Thyroid gland (tissue), 4 donors: ENCODE measurements at regions not wholly inside any gene's neighbourhood (a gene's known extent, or its start where the extent isn't known, plus 50 kb on each side); places are given as distances from the start of the nearest gene placed in this dataset.

ENCODE experiments used
- DNase-seq, 2 donors: peaks; one replicate each; pipeline ENCODE4 v3.0.0-alpha.2; 2019
- H3K27ac ChIP-seq, 3 donors: fragments of 200-600 bp; sonication (generic); 1 replicate in 2 of 3; 2 replicates in 1 of 3; pipeline ENCODE4 v1.5.1; 2016 to 2019; ENCODE audit warnings: mild to moderate bottlenecking in 1 of 3, moderate library complexity in 1 of 3
- H3K27me3 ChIP-seq: fragments of 200-600 bp; sonication (generic); one replicate; pipeline ENCODE4 v1.5.1; 2019
- H3K36me3 ChIP-seq, 2 donors: fragments of 200-600 bp; sonication (generic); one replicate each; pipeline ENCODE4 v1.5.1; 2016 to 2019
- H3K4me1 ChIP-seq, 2 donors: fragments of 200-600 bp; sonication (generic); one replicate each; pipeline ENCODE4 v1.5.1; 2017 to 2019
- H3K4me3 ChIP-seq, 3 donors: fragments of 200-600 bp; sonication (generic); replicated peaks in 1 of 3; 1 replicate in 2 of 3; 2 replicates in 1 of 3; pipeline ENCODE4 v1.5.1; 2016; ENCODE audit warnings: mild to moderate bottlenecking in 1 of 3
- H3K9me3 ChIP-seq: fragments of 200-600 bp; sonication (generic); one replicate; pipeline ENCODE4 v1.5.1; 2017
- POLR2A ChIP-seq, 2 donors: fragments of 450-650 bp; IDR thresholded peaks; one replicate each; pipeline ENCODE4 v1.6.1; 2017; ENCODE audit warnings: antibody characterized with exemption in 2 of 2, mild to moderate bottlenecking in 2 of 2, moderate library complexity in 1 of 2
- WGBS, 2 donors: methylation state at CpG; one replicate each; pipeline ENCODE4 v1.1.5; 2017; 5-methylcytosine and 5-hydroxymethylcytosine counted together
- intact Hi-C: fragments of 100-400 bp; cut with DNase I; formaldehyde crosslinking; loops from one replicate; pipeline ENCODE4 v1.15.1; 2023
- TF ChIP-seq, protein P1 (sequence below), 6 experiments: fragments of 200-600 bp in 3 of 6; fragments of 450-650 bp in 3 of 6; sonication (generic) in 3 of 6; IDR thresholded peaks; one replicate each; pipeline ENCODE4 v1.5.1; 2016 to 2019; ENCODE audit warnings: antibody characterized with exemption in 6 of 6, mild to moderate bottlenecking in 2 of 6, inconsistent platforms in 1 of 6, moderate library complexity in 1 of 6

DNA sequence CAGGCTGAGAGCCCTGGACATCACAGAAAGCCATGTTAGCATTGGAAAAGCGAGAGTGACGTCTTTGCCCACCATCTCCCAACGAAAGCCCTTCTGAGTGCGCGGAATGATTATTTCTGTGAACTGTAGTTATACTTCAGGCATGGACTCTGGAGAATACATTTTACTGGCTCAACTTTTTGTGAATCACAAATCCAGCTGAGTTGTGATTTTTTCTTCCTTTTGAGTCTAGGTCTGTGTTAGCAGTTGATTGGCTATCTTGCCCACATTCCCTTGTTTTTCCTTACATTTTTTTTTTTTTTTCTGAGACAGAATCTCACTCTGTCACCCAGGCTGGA lies 183.1 kb downstream of the INO80D start:
- no peak for TF ChIP-seq POLR2A (IDR thresholded peaks at IDR 0.05)
- Histone ChIP-seq H3K27me3 (no peaks in the 10 kb centered on the region), H3K9me3 (no peaks in the 10 kb centered on the region), H3K36me3 (no peaks in the 10 kb centered on the region), H3K27ac (no peak overlapping the region), H3K4me1 (no peaks in the 10 kb centered on the region), H3K4me3 (no peak overlapping the region)
- no peak for DNase-seq
- intact Hi-C loops: no loop called here
- WGBS, 2 donors: 56 to 65% methylated on average over 5 of the region's 5 CpGs

DNA sequence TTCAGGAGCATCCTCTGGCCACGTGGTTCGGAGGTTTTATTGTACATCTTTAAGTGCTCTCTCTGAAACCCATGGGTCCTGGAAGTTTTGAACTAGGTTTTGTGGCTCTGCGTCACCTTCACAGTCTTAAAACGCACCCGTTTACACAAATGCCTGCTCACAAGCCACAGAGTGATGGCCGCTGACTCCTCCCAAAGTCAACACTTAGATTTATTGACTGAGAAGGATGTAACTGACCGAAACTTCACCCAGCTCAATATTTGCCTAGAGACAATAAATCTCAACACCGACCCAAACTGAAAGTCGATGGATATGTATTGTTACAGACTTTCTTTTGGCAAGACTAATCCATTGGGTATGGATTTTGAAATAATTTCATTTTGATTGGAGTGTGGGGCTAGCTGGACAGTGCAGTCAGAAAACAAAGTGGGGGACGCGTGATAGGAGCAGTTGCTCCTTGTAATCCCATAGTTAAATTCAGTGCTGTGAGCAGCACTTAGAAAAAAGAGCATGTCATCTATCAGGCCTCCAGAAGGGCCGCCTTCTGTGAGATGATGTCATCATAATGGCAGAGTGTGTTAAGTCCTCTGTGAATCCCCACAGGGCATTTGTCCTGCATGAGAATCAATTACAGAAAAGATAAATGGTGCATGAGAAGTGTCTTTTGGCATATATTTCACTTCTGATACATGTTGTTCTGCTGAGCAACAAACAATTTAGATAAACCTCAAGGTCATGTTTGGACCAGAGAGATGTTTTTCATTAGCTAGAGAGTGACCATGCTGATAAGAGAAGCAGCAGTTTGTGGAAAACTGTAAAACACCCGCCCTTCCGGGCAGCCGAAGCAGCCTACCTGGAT lies 183.7 kb downstream of the INO80D start:
- Histone ChIP-seq H3K27ac (no peak overlapping the region), H3K36me3 (no peaks in the 10 kb centered on the region), H3K27me3 (no peaks in the 10 kb centered on the region), H3K4me1 (no peaks in the 10 kb centered on the region), H3K4me3 (no peak overlapping the region), H3K9me3 (no peaks in the 10 kb centered on the region)
- intact Hi-C loops: no loop called here
- TF ChIP-seq, protein P1, sequence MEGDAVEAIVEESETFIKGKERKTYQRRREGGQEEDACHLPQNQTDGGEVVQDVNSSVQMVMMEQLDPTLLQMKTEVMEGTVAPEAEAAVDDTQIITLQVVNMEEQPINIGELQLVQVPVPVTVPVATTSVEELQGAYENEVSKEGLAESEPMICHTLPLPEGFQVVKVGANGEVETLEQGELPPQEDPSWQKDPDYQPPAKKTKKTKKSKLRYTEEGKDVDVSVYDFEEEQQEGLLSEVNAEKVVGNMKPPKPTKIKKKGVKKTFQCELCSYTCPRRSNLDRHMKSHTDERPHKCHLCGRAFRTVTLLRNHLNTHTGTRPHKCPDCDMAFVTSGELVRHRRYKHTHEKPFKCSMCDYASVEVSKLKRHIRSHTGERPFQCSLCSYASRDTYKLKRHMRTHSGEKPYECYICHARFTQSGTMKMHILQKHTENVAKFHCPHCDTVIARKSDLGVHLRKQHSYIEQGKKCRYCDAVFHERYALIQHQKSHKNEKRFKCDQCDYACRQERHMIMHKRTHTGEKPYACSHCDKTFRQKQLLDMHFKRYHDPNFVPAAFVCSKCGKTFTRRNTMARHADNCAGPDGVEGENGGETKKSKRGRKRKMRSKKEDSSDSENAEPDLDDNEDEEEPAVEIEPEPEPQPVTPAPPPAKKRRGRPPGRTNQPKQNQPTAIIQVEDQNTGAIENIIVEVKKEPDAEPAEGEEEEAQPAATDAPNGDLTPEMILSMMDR (IDR thresholded peaks at IDR 0.05): no peak
- no peak for TF ChIP-seq POLR2A (IDR thresholded peaks at IDR 0.05)
- 75 to 77% methylated on average over 15 of the region's 15 CpGs for WGBS, 2 donors
- no peak for DNase-seq

GRCh38 chr2:205901491-205901890 lies 184.5 kb downstream of the INO80D start:
- no peaks in the 10 kb centered on the region for H3K4me1 ChIP-seq
- intact Hi-C loops: no loop called here
- H3K9me3 ChIP-seq: no peaks in the 10 kb centered on the region
- no peaks in the 10 kb centered on the region for H3K36me3 ChIP-seq
- DNase-seq: no peak
- H3K27ac ChIP-seq: no peak overlapping the region
- no peaks in the 10 kb centered on the region for H3K27me3 ChIP-seq
- TF ChIP-seq POLR2A (IDR thresholded peaks at IDR 0.05): no peak
- TF ChIP-seq, protein P1 (IDR thresholded peaks at IDR 0.05): no peak
- H3K4me3 ChIP-seq: no peak overlapping the region
- WGBS, 2 donors: 90 to 96% methylated on average over 4 of the region's 4 CpGs

DNA sequence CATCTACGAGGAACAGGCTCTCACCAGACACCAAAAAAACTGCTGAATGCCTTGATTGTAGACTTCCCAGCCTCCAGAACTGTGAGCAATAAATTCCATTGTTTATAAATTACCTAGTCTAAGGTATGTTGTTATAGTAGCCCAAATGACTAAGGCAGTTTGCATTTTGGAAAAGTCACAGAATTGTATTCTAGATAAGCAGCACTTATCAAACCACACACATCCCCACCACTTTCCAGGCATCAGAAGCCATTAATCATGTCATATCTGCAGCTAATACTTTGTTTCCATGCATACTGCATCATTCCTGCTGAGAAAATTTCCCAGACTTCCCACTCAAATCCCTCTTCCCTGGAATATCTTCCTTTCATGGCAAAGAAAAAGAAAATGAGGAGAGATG lies 187.2 kb downstream of the INO80D start:
- intact Hi-C loops: no loop called here
- H3K9me3 ChIP-seq: no peaks in the 10 kb centered on the region
- H3K27me3 ChIP-seq: no peaks in the 10 kb centered on the region
- H3K27ac ChIP-seq: no peak overlapping the region
- WGBS, 2 donors: 84 to 95% methylated on average over 1 of the region's 1 CpG
- no peak for DNase-seq
- H3K4me1 ChIP-seq: no peaks in the 10 kb centered on the region
- no peak overlapping the region for H3K4me3 ChIP-seq
- TF ChIP-seq POLR2A (IDR thresholded peaks at IDR 0.05): no peak
- TF ChIP-seq, protein P1 (IDR thresholded peaks at IDR 0.05): no peak
- H3K36me3 ChIP-seq: no peaks in the 10 kb centered on the region

- Histone ChIP-seq H3K27me3 (no peaks in the 10 kb centered on the region), H3K4me1 (peaks cover 0 to 3% of the 10 kb centered on the region in 2 donors), H3K36me3 (no peaks in the 10 kb centered on the region), H3K9me3 (no peaks in the 10 kb centered on the region), H3K4me3 (no peak overlapping the region), H3K27ac (no peak overlapping the region)
- TF ChIP-seq POLR2A (IDR thresholded peaks at IDR 0.05): no peak
- TF ChIP-seq, protein P1 (IDR thresholded peaks at IDR 0.05): no peak
- intact Hi-C loops: no loop called here
- 68 to 75% methylated on average over 9 of the region's 9 CpGs for WGBS, 2 donors
- DNase-seq: no peak
Measured at GRCh38 chr2:205895981-205896655, 189.9 kb downstream of the INO80D start.
